ENCODE measurements at regions not wholly inside any gene's neighbourhood (a gene's known extent, or its start where the extent isn't known, plus 50 kb on each side); places are given as distances from the start of the nearest gene placed in this dataset.

DNA sequence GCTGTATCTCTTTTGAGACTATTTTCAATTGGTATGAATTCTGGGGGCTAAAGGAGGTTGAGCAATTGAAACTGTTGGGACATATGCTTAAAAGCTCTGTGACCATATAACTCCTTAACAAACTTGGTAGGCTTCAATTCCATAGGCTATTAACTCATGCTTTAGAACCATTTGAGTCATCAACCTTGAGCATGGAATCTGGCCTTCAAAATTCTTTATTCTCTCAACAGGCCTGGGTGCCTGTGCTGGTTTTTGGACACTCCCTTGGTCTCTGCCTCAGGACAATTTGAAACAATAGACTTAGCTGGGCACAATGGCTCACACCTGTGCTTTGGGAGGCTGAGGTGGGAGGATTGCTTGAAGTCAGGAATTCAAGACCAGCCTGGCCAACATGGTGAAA, 61.4 kb upstream of the EPB41L4A start (continued):
- TF ChIP-seq, protein P1, sequence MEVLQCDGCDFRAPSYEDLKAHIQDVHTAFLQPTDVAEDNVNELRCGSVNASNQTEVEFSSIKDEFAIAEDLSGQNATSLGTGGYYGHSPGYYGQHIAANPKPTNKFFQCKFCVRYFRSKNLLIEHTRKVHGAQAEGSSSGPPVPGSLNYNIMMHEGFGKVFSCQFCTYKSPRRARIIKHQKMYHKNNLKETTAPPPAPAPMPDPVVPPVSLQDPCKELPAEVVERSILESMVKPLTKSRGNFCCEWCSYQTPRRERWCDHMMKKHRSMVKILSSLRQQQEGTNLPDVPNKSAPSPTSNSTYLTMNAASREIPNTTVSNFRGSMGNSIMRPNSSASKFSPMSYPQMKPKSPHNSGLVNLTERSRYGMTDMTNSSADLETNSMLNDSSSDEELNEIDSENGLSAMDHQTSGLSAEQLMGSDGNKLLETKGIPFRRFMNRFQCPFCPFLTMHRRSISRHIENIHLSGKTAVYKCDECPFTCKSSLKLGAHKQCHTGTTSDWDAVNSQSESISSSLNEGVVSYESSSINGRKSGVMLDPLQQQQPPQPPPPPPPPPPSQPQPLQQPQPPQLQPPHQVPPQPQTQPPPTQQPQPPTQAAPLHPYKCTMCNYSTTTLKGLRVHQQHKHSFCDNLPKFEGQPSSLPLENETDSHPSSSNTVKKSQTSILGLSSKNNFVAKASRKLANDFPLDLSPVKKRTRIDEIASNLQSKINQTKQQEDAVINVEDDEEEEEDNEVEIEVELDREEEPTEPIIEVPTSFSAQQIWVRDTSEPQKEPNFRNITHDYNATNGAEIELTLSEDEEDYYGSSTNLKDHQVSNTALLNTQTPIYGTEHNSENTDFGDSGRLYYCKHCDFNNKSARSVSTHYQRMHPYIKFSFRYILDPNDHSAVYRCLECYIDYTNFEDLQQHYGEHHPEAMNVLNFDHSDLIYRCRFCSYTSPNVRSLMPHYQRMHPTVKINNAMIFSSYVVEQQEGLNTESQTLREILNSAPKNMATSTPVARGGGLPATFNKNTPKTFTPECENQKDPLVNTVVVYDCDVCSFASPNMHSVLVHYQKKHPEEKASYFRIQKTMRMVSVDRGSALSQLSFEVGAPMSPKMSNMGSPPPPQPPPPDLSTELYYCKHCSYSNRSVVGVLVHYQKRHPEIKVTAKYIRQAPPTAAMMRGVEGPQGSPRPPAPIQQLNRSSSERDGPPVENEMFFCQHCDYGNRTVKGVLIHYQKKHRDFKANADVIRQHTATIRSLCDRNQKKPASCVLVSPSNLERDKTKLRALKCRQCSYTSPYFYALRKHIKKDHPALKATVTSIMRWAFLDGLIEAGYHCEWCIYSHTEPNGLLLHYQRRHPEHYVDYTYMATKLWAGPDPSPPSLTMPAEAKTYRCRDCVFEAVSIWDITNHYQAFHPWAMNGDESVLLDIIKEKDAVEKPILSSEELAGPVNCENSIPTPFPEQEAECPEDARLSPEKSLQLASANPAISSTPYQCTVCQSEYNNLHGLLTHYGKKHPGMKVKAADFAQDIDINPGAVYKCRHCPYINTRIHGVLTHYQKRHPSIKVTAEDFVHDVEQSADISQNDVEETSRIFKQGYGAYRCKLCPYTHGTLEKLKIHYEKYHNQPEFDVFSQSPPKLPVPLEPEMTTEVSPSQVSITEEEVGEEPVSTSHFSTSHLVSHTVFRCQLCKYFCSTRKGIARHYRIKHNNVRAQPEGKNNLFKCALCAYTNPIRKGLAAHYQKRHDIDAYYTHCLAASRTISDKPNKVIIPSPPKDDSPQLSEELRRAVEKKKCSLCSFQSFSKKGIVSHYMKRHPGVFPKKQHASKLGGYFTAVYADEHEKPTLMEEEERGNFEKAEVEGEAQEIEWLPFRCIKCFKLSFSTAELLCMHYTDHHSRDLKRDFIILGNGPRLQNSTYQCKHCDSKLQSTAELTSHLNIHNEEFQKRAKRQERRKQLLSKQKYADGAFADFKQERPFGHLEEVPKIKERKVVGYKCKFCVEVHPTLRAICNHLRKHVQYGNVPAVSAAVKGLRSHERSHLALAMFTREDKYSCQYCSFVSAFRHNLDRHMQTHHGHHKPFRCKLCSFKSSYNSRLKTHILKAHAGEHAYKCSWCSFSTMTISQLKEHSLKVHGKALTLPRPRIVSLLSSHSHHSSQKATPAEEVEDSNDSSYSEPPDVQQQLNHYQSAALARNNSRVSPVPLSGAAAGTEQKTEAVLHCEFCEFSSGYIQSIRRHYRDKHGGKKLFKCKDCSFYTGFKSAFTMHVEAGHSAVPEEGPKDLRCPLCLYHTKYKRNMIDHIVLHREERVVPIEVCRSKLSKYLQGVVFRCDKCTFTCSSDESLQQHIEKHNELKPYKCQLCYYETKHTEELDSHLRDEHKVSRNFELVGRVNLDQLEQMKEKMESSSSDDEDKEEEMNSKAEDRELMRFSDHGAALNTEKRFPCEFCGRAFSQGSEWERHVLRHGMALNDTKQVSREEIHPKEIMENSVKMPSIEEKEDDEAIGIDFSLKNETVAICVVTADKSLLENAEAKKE (CRISPR knock-in tag; IDR thresholded peaks at IDR 0.05), result no peak
- TF ChIP-seq ZNF331 (CRISPR knock-in tag; IDR thresholded peaks at IDR 0.05; ENCODE audit: low read depth), result no peak
- no peak for TF ChIP-seq JUNB (IDR thresholded peaks at IDR 0.05; ENCODE audit: unreplicated experiment)
- TF ChIP-seq, protein P2, sequence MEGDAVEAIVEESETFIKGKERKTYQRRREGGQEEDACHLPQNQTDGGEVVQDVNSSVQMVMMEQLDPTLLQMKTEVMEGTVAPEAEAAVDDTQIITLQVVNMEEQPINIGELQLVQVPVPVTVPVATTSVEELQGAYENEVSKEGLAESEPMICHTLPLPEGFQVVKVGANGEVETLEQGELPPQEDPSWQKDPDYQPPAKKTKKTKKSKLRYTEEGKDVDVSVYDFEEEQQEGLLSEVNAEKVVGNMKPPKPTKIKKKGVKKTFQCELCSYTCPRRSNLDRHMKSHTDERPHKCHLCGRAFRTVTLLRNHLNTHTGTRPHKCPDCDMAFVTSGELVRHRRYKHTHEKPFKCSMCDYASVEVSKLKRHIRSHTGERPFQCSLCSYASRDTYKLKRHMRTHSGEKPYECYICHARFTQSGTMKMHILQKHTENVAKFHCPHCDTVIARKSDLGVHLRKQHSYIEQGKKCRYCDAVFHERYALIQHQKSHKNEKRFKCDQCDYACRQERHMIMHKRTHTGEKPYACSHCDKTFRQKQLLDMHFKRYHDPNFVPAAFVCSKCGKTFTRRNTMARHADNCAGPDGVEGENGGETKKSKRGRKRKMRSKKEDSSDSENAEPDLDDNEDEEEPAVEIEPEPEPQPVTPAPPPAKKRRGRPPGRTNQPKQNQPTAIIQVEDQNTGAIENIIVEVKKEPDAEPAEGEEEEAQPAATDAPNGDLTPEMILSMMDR (conservative IDR thresholded peaks at IDR 0.05; ENCODE audit: low read depth in 2 of 2), result no peak
- no peak for TF ChIP-seq POLR2AphosphoS5 (IDR thresholded peaks at IDR 0.05; ENCODE audit: low read depth)
- no peak for TF ChIP-seq NANOG (IDR thresholded peaks at IDR 0.05; ENCODE audit: borderline replicate concordance)
- no peak for TF ChIP-seq EZH2phosphoT487 (IDR thresholded peaks at IDR 0.05; ENCODE audit: unreplicated experiment)
- TF ChIP-seq, protein P3, sequence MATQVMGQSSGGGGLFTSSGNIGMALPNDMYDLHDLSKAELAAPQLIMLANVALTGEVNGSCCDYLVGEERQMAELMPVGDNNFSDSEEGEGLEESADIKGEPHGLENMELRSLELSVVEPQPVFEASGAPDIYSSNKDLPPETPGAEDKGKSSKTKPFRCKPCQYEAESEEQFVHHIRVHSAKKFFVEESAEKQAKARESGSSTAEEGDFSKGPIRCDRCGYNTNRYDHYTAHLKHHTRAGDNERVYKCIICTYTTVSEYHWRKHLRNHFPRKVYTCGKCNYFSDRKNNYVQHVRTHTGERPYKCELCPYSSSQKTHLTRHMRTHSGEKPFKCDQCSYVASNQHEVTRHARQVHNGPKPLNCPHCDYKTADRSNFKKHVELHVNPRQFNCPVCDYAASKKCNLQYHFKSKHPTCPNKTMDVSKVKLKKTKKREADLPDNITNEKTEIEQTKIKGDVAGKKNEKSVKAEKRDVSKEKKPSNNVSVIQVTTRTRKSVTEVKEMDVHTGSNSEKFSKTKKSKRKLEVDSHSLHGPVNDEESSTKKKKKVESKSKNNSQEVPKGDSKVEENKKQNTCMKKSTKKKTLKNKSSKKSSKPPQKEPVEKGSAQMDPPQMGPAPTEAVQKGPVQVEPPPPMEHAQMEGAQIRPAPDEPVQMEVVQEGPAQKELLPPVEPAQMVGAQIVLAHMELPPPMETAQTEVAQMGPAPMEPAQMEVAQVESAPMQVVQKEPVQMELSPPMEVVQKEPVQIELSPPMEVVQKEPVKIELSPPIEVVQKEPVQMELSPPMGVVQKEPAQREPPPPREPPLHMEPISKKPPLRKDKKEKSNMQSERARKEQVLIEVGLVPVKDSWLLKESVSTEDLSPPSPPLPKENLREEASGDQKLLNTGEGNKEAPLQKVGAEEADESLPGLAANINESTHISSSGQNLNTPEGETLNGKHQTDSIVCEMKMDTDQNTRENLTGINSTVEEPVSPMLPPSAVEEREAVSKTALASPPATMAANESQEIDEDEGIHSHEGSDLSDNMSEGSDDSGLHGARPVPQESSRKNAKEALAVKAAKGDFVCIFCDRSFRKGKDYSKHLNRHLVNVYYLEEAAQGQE (IDR thresholded peaks at IDR 0.05; ENCODE audit: unreplicated experiment), result no peak
- TF ChIP-seq ZNF114 (CRISPR knock-in tag; IDR thresholded peaks at IDR 0.05), result no peak
- no peak for TF ChIP-seq EZH2 (IDR thresholded peaks at IDR 0.05; ENCODE audit: low read depth, unreplicated experiment)

Data from GM23338 (cell line).